ENCODE measurements at regions not wholly inside any gene's neighbourhood (a gene's known extent, or its start where the extent isn't known, plus 50 kb on each side); places are given as distances from the start of the nearest gene placed in this dataset.

GRCh38 chr1:29428997-29429396, 192.7 kb downstream of the PTPRU start:
- peaks cover 5% of the 10 kb centered on the region for H3K9me3 Mint-ChIP-seq
- ATAC-seq (no peak), DNase-seq (ENCODE audit: low spot score in 2 of 2) (no peak)
- no peaks in the 10 kb centered on the region for H3K36me3 Mint-ChIP-seq
- no peak overlapping the region for H3K27ac Mint-ChIP-seq
- no peak overlapping the region for H3K4me3 Mint-ChIP-seq
- no peaks in the 10 kb centered on the region for H3K4me1 Mint-ChIP-seq

- H3K27ac Mint-ChIP-seq, result no peak overlapping the region
These were observed 191.9 kb downstream of the PTPRU start for GRCh38 chr1:29428280-29428615.

GRCh38 chr1:29427614-29428279, 191.4 kb downstream of the PTPRU start:
- H3K4me3 Mint-ChIP-seq, result no peak overlapping the region
- no peak for DNase-seq (ENCODE audit: low spot score in 2 of 2)
- peaks cover 5% of the 10 kb centered on the region for H3K9me3 Mint-ChIP-seq
- ATAC-seq, result no peak
- H3K36me3 Mint-ChIP-seq, result no peaks in the 10 kb centered on the region
- H3K27ac Mint-ChIP-seq, result no peak overlapping the region
- H3K4me1 Mint-ChIP-seq, result no peaks in the 10 kb centered on the region

More at GRCh38 chr1:29428280-29428615, 191.9 kb downstream of the PTPRU start:
- no peaks in the 10 kb centered on the region for H3K36me3 Mint-ChIP-seq
- no peak overlapping the region for H3K4me3 Mint-ChIP-seq
- ATAC-seq (no peak), DNase-seq (ENCODE audit: low spot score in 2 of 2) (no peak)
- H3K9me3 Mint-ChIP-seq, result peaks cover 5% of the 10 kb centered on the region
- no peaks in the 10 kb centered on the region for H3K4me1 Mint-ChIP-seq

GRCh38 chr1:29426701-29427279, 190.5 kb downstream of the PTPRU start:
- no peak overlapping the region for H3K4me3 Mint-ChIP-seq
- H3K9me3 Mint-ChIP-seq, result peaks cover 4% of the 10 kb centered on the region
- no peaks in the 10 kb centered on the region for H3K36me3 Mint-ChIP-seq
- no peak overlapping the region for H3K27ac Mint-ChIP-seq
- ATAC-seq (no peak), DNase-seq (ENCODE audit: low spot score in 2 of 2) (no peak)
- no peaks in the 10 kb centered on the region for H3K4me1 Mint-ChIP-seq

GRCh38 chr1:29425631-29426030, 189.3 kb downstream of the PTPRU start:
- H3K36me3 Mint-ChIP-seq, result no peaks in the 10 kb centered on the region
- no peaks in the 10 kb centered on the region for H3K9me3 Mint-ChIP-seq
- no peak overlapping the region for H3K27ac Mint-ChIP-seq
- H3K4me1 Mint-ChIP-seq, result no peaks in the 10 kb centered on the region
- H3K4me3 Mint-ChIP-seq, result no peak overlapping the region
- no peak for ATAC-seq
- DNase-seq (ENCODE audit: low spot score in 2 of 2), result no peak

- no peak for DNase-seq (ENCODE audit: low spot score in 2 of 2)
- ATAC-seq, result no peak
These were observed 187.9 kb downstream of the PTPRU start for GRCh38 chr1:29424266-29424665.

GRCh38 chr1:29420202-29420601, 183.9 kb downstream of the PTPRU start:
- no peaks in the 10 kb centered on the region for H3K36me3 Mint-ChIP-seq
- H3K9me3 Mint-ChIP-seq, result no peaks in the 10 kb centered on the region
- no peak overlapping the region for H3K27ac Mint-ChIP-seq
- no peak overlapping the region for H3K4me3 Mint-ChIP-seq
- ATAC-seq (no peak), DNase-seq (ENCODE audit: low spot score in 2 of 2) (no peak)
- H3K4me1 Mint-ChIP-seq, result no peaks in the 10 kb centered on the region

More at GRCh38 chr1:29424266-29424665, 187.9 kb downstream of the PTPRU start:
- no peaks in the 10 kb centered on the region for H3K9me3 Mint-ChIP-seq
- H3K27ac Mint-ChIP-seq, result no peak overlapping the region
- no peaks in the 10 kb centered on the region for H3K4me1 Mint-ChIP-seq
- H3K4me3 Mint-ChIP-seq, result no peak overlapping the region
- H3K36me3 Mint-ChIP-seq, result no peaks in the 10 kb centered on the region

GRCh38 chr1:29417971-29418370, 181.6 kb downstream of the PTPRU start:
- ATAC-seq, result no peak
- no peaks in the 10 kb centered on the region for H3K9me3 Mint-ChIP-seq

GRCh38 chr1:29417147-29417858, 181.0 kb downstream of the PTPRU start:
- Mint-ChIP-seq H3K9me3 (no peaks in the 10 kb centered on the region), H3K27ac (no peak overlapping the region), H3K4me3 (no peak overlapping the region), H3K36me3 (no peaks in the 10 kb centered on the region), H3K4me1 (no peaks in the 10 kb centered on the region)
- no peak for ATAC-seq
- DNase-seq (ENCODE audit: low spot score in 2 of 2), result no peak

More at GRCh38 chr1:29417971-29418370, 181.6 kb downstream of the PTPRU start:
- no peak for DNase-seq (ENCODE audit: low spot score in 2 of 2)
- Mint-ChIP-seq H3K36me3 (no peaks in the 10 kb centered on the region), H3K4me3 (no peak overlapping the region), H3K4me1 (no peaks in the 10 kb centered on the region), H3K27ac (no peak overlapping the region)

- Mint-ChIP-seq H3K27ac (no peak overlapping the region), H3K36me3 (no peaks in the 10 kb centered on the region), H3K4me3 (no peak overlapping the region), H3K9me3 (no peaks in the 10 kb centered on the region), H3K4me1 (no peaks in the 10 kb centered on the region)
- DNase-seq (ENCODE audit: low spot score in 2 of 2) (no peak), ATAC-seq (no peak)
These were observed 180.2 kb downstream of the PTPRU start for GRCh38 chr1:29416267-29417146.

- DNase-seq (ENCODE audit: low spot score in 2 of 2) (no peak), ATAC-seq (no peak)
- no peak overlapping the region for H3K27ac Mint-ChIP-seq
- H3K9me3 Mint-ChIP-seq, result no peaks in the 10 kb centered on the region
- no peak overlapping the region for H3K4me3 Mint-ChIP-seq
- no peaks in the 10 kb centered on the region for H3K36me3 Mint-ChIP-seq
- no peaks in the 10 kb centered on the region for H3K4me1 Mint-ChIP-seq
These were observed 179.5 kb downstream of the PTPRU start for GRCh38 chr1:29415861-29416260.

- Mint-ChIP-seq H3K27ac (no peak overlapping the region), H3K36me3 (no peaks in the 10 kb centered on the region), H3K4me1 (no peaks in the 10 kb centered on the region), H3K9me3 (no peaks in the 10 kb centered on the region), H3K4me3 (no peak overlapping the region)
- ATAC-seq (peak; percentile 33), DNase-seq (ENCODE audit: low spot score in 2 of 2) (no peak)
These were observed 179.0 kb downstream of the PTPRU start for GRCh38 chr1:29415156-29415830.

- no peaks in the 10 kb centered on the region for H3K4me1 Mint-ChIP-seq
- DNase-seq (ENCODE audit: low spot score in 2 of 2) (no peak), ATAC-seq (no peak)
- no peak overlapping the region for H3K27ac Mint-ChIP-seq
- no peak overlapping the region for H3K4me3 Mint-ChIP-seq
- H3K9me3 Mint-ChIP-seq, result no peaks in the 10 kb centered on the region
- no peaks in the 10 kb centered on the region for H3K36me3 Mint-ChIP-seq
These were observed 177.8 kb downstream of the PTPRU start for GRCh38 chr1:29414086-29414485.

GRCh38 chr1:29413661-29414060, 177.3 kb downstream of the PTPRU start:
- ATAC-seq, result no peak
- no peaks in the 10 kb centered on the region for H3K4me1 Mint-ChIP-seq
- no peak for DNase-seq (ENCODE audit: low spot score in 2 of 2)
- H3K27ac Mint-ChIP-seq, result no peak overlapping the region
- no peaks in the 10 kb centered on the region for H3K36me3 Mint-ChIP-seq
- H3K9me3 Mint-ChIP-seq, result no peaks in the 10 kb centered on the region
- no peak overlapping the region for H3K4me3 Mint-ChIP-seq

- no peak for DNase-seq (ENCODE audit: low spot score in 2 of 2)
- H3K4me1 Mint-ChIP-seq, result no peaks in the 10 kb centered on the region
- no peak for ATAC-seq
- H3K27ac Mint-ChIP-seq, result no peak overlapping the region
- H3K4me3 Mint-ChIP-seq, result no peak overlapping the region
- no peaks in the 10 kb centered on the region for H3K36me3 Mint-ChIP-seq
- H3K9me3 Mint-ChIP-seq, result no peaks in the 10 kb centered on the region
These were observed 176.3 kb downstream of the PTPRU start for GRCh38 chr1:29412591-29412990.
